HG03097 (cell line): ENCODE measurements at regions not wholly inside any gene's neighbourhood (a gene's known extent, or its start where the extent isn't known, plus 50 kb on each side); places are given as distances from the start of the nearest gene placed in this dataset.
"Not testable (repeated sequence)": the region's sequence is repeated elsewhere in the genome, so short reads cannot be mapped to it uniquely, and the experiment has no call there.

Source experiments
- ATAC-seq: cut with Tn5 transposase; IDR thresholded peaks from one replicate; pipeline ENCODE4 v1.9.1; 2021; ENCODE audit not compliant: unreplicated experiment, low FRiP score

DNA sequence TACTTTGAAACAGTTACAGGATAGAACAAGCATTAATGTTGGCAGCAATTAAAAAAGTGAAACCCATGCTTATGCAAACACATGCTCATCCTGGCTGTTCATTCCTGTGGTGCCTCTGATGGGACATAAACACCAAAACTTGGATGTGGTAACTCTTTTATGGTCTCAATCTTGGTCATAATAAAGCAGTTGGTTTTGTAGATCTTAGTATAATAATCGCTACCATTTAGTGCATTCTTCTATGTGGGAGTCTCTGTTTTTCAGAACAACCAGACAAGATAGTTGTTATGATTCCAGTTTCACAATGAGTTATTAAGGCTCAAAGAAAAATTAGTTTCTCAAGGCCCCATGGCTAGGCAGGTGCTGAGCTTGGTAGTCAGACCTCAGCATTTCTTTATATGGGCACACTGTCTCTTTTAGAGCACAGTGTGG is 184.0 kb downstream of the UTRN start:
- no peak for ATAC-seq

DNA sequence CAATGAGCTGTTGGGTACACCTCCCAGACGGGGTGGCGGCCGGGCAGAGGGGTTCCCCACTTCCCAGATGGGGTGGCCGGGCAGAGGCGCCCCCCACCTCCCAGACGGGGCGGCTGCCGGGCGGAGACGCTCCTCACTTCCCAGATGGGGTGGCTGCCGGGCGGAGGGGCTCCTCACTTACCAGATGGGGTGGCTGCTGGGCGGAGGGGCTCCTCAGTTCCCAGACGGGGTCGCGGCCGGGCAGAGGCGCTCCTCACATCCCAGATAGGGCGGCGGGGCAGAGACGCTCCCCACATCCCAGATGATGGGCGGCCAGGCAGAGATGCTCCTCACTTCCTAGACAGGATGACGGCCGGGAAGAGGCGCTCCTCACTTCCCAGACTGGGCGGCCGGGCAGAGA is 185.1 kb downstream of the UTRN start:
- not testable (repeated sequence) for ATAC-seq

DNA sequence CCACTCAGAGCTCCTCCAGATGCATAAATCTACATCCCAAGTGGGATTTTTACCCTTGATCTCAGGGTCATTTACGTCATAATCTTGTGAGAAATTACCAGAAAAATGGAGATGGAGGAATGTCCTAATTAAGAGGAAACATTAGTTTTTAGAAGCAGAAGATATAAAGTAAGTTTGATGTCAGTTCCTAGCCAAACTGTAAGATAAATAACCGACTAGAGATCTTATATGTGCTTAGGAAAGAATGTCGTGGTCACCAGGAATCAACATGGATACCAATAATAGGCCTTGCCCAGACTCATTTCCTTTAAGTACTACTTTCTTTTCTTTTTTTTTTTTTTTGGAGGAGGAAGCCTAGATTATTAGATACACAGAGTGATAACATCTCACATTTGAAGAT is 186.9 kb downstream of the UTRN start:
- no peak for ATAC-seq

DNA sequence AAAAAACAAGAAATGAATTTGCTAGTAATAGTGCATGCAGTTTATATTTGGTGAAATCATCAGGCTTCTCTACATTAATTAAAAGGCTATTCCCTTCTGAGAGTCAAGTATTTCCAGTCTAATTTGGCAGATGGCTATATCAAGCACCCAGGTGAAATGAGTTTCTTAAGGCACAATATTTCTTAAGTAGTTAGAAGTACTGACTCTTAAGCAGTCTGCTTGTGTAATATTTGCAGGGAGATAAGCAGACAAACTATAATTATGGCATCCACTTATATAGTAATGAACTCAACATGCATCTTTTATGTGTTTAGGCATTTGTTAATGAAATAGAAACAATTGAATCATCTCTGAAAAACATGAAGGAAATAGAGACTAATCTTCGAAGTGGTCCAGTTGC is 189.2 kb downstream of the UTRN start:
- ATAC-seq = no peak

DNA sequence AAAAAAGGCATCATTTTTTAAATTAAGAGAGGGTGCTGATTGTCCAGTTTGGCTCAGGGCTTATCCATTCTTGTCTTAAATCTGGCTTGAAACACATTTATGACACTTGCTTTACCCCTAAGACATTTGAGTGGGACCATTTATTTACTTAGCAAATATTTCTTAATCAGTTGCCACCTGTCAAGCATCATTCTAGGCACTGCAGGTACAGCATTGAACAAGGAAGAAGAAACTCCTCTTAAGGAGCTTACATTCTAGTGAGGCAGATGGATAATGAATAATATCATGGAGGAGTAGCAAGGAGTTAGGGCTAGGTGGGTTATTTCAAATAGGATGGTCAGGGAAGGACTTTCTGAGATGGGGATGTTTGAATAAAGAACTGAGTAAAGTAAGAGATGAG is 189.8 kb downstream of the UTRN start:
- ATAC-seq = no peak

DNA sequence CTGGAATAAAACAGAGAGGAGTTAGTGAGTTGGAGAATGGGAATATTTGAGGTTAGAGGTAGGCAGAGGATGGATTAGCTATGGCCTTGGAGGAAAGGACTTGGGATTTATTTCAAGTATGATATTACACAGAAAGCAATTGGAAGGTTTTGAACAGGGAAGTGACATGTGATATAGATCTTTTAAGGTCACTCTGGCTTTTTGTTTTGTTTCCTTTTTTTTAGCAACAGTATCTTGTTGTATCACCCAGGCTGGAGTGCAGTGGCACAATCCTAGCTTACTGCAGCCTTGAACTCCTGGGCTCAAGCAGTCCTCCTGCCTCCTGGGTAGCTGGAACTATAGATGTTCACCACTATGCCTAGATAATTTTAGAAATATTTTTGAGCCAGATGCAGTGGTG is 190.3 kb downstream of the UTRN start:
- ATAC-seq = no peak

DNA sequence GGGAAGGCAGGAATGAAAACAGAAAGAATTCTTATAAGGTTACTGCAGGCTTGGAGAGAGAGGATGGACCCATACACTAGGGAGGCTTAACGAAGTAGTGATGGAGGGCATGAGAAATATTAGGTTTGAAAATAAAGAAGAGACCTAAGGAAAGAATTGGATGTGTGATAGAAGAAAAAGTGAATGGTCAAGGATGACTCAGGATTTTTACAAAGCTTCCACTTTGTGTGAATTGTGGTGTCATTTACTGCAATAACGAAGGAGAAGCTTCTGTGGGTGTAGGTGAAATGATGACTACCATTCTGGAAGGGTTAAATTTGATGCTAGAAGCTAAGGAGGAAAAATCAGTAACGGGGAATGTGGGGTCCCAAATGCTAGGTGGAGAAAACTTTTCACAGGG is 191.2 kb downstream of the UTRN start:
- ATAC-seq = no peak

DNA sequence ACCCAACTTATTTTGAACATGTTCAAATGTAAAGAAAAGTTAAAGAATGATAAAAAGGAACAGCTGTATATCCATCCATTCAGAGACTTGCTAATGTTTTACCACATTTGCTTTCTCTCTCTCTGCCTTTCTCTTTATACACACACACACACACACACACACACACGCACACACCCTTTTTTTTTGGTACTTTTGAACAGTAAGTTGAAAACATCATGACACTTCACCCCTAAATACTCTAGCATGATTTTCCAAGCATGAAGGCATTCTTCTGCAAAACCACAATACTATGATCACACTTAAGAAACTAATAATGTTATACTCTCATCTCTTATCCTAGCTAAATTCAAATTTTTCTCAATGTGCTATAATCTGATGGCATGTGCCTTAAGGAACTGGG is 192.3 kb downstream of the UTRN start:
- ATAC-seq = no peak

DNA sequence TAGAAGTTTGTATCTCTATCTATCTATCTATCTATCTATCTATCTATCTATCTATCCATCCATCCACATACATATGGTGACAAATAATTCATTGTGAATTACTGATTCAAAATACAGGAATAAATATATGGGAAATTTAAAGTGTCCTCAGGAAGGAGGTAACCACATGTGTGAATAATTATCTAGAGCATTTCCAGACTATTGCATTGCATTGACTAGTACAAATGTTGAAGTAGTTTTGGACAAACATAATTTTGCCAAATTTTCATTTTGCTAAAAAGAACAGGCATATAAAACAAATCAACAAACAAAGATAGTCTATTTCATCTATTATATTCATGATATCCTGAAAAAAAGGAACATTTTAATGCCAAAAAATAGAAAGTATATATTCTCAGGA is 192.7 kb downstream of the UTRN start:
- no peak for ATAC-seq

DNA sequence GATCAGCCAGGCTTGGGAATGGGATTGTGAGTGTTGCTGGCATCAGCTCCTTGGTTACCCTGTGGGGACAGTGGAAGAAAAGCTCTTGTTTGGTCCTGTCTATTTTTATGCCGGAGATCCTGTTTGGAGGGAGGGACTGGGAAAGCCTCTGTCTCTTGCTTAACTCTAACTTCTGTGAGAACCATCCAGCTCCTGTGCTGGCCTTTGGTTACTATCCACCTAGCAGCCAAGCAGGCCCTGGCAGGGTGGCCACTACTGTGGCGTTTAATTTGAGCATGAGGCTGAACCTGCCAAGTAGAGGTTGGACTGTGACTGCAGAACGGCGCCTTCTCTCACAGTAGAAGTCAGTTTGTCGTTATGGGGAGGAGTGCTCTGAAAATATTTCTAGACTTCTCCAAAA is 193.3 kb downstream of the UTRN start:
- no peak for ATAC-seq

DNA sequence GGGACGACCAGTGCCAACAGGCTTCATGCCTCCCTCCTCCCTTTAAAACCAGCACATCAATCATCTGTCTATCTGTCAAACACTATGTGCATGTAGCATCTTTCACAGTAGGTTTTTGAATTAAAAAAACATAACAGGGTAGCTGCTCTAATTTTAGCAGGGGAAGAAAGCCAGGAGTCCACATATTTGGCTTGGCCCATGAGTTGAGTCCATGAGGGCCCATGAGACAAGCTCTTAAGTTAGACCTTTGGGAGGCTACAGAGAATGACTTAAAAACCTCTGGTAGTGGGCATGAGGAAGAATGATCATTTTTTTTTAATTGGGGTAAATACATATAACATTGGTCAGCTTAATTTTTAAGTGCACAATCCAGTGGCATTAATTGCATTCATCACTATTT is 194.9 kb downstream of the UTRN start:
- no peak for ATAC-seq

DNA sequence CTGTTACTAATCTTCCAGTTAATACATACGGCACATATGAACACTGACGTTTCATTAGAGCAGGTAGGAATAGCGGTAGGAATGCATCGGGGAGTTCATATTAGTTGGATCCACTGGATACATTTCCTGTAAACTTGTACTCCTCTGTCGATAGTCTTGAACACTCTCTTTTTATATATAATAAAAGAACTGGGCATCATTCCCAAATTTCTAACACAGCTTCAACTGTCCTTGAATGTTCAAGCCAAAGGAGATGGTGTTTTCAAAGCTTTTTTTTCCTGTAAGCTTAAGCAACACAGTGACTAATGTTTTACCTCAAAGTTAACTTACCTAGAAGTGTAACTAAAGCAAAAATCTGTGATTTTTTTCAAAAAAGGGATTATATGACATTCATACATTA is 195.3 kb downstream of the UTRN start:
- ATAC-seq = no peak

DNA sequence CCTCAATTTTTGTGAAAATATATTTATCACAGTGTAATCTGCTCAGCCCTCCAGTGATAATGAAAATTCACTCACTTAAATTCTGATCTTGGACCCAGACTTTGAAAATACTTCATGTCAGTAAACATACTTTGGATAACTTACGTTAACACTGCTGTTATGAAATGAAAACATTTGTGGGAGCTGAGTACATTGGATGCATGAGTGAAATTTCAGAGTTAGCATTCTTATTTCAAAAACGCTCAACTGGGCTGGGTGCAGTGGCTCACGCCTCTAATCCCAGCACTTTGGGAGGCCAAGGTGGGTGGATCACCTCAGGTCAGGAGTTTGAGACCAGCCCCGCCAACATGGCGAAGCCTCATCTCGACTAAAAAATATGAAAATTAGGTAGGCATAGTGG is 196.4 kb downstream of the UTRN start:
- ATAC-seq = no peak

DNA sequence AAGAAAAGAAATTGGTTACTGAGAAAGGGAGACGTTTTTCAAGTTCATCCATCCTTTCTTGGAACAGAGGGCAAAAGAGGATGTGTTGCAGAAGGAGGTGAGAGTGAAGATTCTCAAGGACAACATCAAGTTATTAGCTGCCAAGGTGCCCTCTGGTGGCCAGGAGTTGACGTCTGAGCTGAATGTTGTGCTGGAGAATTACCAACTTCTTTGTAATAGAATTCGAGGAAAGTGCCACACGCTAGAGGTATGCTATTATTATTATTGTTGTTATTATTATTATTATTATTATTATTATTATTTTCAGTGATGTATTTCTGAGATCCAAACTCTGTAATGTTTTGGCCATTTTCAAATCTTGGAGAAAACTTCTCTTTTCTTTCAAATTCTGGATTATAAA is 197.0 kb downstream of the UTRN start:
- peak; percentile 78 for ATAC-seq

DNA sequence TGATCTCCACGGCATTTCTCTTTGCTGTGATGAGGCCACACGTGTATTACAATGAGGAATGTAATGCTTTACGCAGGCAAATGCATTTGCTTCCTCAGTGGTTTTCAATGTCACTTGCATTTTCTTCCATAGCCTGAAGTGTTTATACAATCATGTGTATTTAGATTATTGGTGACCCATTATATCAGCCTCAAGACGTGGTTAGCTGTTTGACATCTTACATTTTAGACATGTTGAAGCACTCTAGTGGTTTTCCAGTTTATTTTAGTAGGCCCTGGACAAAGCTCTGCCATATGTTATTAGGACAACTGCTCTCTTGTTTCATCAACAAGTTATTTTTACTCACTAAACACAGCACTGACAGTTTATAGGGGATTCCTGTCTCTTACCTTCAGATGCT is 200.4 kb downstream of the UTRN start:
- no peak for ATAC-seq

DNA sequence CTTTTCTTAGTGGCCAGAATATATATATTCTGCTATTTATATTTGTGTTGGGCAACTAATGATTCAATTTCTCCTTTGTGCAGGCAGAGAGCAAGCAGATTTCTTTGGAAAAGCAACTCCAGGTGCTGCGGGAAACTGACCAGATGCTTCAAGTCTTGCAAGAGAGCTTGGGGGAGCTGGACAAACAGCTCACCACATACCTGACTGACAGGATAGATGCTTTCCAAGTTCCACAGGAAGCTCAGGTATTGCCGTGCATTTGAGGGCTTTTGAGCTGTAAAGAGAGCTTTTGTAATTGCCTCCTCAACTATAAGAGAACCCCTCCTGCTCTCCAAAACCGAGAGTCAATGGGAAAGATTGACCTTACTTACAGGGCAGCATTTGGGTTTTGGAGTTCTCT is 203.5 kb downstream of the UTRN start:
- no peak for ATAC-seq

DNA sequence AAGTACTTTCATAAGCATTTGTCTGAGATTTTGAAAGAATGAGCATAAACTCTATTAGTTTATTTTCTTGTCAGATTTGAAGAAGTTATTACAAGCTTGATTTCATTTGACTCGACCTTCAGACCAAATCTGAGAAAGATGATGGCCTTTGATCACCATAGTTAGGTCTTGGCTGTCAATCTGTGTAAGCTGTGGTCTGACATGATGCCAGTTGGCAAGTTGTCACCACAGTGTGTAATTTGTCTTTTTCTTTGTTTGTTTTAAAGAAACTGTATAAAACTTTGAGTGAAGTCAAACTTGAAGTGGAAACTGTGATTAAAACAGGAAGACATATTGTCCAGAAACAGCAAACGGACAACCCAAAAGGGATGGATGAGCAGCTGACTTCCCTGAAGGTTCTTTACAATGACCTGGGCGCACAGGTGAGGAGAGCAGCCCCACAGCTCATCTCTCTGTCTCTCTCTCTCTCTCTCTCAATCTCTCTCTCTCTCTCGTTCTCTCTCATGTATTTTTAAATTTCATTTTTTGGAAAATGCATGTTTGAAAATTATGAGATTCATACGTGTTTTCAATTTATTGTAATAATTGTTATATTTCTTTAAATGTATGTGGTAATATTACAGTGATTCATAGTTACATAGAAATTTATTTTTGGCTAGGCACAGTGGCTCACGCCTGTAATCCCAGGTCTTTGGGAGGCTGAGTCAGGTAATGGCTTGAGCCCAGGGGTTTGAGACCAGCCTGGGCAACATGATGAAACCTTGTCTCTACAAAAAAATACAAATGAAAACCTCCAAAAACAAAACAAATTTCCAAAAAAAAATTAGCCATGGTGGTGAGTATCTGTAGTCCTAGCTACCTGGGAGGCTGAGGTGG is 208.1 kb downstream of the UTRN start:
- ATAC-seq = no peak

DNA sequence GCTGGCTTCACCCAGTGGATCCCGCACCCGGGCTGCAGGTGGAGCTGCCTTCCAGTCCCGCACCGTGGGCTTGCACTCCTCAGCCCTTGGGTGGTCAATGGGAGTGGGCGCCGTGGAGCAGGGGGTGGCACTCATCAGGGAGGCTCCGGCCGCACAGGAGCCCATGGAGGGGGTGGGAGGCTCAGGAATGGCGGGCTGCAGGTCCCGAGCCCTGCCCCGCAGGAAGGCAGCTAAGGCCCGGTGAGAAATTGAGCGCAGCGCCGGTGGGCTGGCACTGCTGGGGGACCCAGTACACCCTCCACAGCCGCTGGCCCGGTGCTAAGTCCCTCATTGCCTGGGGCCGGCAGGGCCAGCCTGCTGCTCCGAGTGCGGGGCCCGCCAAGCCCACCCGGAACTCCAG is 209.9 kb downstream of the UTRN start:
- ATAC-seq = not testable (repeated sequence)

DNA sequence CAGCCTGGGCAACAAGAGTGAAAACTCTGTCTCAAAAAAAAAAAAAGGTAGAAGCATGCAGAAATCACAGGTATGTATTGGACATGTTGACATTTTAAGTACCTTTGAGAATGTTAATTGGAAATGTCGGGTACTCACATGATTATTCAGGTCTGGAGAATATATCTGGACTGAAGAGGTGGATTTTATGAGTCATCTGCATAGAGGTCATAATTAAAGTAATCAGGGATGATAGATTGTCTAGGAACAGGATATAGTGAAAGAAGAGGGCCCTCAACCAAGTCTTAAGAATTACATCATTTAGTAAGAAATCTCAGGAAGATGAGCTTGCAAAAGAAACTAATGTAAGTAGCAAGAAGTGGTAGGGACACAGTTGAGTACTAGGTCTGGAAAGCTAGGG is 212.5 kb downstream of the UTRN start:
- ATAC-seq = no peak

DNA sequence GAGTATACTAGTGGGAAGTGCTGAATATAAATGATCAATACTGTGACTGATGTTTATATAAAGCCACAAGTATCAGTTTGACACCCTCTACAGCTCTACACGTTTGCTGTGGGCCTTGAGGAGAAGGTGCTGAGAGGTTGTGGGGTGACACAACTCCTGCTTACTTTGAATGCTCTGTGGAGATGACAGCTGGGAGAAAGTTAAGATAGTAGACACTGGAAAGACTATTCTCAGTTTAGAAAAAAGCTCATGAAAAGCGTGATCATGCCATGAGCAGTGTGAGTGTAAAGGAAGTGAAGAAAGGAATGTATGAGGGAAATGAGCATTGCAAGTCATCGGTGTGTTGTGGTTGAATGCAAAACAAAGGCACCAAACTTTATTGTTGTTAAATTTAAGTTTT is 215.8 kb downstream of the UTRN start:
- no peak for ATAC-seq

DNA sequence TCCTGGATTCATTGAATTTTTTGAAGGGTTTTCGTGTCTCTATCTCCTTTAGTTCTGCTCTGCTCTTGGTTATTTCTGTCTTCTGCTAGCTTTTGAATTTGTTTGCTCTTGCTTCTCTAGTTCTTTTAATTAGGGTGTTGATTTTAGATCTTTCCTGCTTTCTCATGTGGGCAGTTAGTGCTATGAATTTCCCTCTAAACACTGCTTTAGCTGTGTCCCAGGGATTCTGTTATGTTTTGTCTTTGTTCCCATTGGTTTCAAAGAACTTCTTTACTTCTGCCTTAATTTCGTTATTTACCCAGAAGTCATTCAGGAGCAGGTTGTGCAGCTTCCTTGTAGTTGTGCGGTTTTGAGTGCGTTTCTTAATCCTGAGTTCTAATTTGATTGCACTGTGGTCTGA is 220.1 kb downstream of the UTRN start:
- not testable (repeated sequence) for ATAC-seq

DNA sequence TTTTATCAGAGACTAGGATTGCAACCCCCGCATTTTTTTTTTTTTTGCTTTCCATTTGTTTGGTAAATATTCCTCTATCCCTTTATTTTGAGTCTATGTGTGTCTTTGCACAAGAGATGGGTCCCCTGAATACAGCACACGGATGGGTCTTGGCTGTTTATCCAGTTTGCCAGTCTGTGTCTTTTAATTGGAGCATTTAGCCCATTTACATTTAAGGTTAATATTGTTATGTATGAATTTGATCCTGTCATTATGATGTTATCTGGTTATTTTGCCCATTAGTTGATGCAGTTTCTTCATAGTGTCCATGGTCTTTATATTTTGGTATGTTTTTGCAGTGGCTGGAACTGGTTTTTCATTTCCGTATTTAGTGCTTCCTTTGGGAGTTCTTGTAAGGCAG is 220.9 kb downstream of the UTRN start:
- ATAC-seq = not testable (repeated sequence)
